ENCODE measurements at regions not wholly inside any gene's neighbourhood (a gene's known extent, or its start where the extent isn't known, plus 50 kb on each side); places are given as distances from the start of the nearest gene placed in this dataset.

GRCh38 chr6:137783710-137784109 is 83.3 kb upstream of the TNFAIP3 start:
- TF ChIP-seq EP300 (IDR thresholded peaks at IDR 0.05; ENCODE audit: borderline replicate concordance in 1 of 2, control insufficient read depth in 1 of 2, low read depth in 2 of 2, low read length in 2 of 2): no peak
- no peak for TF ChIP-seq CTCF (IDR thresholded peaks at IDR 0.05 in 2 of 3, conservative IDR thresholded peaks at IDR 0.05 in 1 of 3; ENCODE audit: control insufficient read depth in 2 of 3, extremely low read depth in 1 of 3, insufficient read depth in 1 of 3, low read depth in 3 of 3, low read length in 3 of 3)
- no peak for TF ChIP-seq ZBTB33 (IDR thresholded peaks at IDR 0.05)
- TF ChIP-seq YY1 (IDR thresholded peaks at IDR 0.05; ENCODE audit: low read depth, low read length): no peak
- no peak for TF ChIP-seq REST (IDR thresholded peaks at IDR 0.05; ENCODE audit: low read depth, low read length)
- no peak for TF ChIP-seq EGR1 (IDR thresholded peaks at IDR 0.05; ENCODE audit: borderline replicate concordance in 1 of 2, low read depth in 2 of 2, low read length in 2 of 2)
- TF ChIP-seq ATF3 (IDR thresholded peaks at IDR 0.05; ENCODE audit: borderline replicate concordance, extremely low read depth, low read depth, low read length): no peak
- TF ChIP-seq POLR2A (IDR thresholded peaks at IDR 0.05; ENCODE audit: low read depth, low read length): no peak
- no peak for TF ChIP-seq CREM (IDR thresholded peaks at IDR 0.05; ENCODE audit: low read depth)
- no peak for TF ChIP-seq BHLHE40 (IDR thresholded peaks at IDR 0.05; ENCODE audit: borderline replicate concordance in 1 of 2, low read depth in 2 of 2, low read length in 1 of 2)
- TF ChIP-seq E2F4 (IDR thresholded peaks at IDR 0.05; ENCODE audit: low read depth, low read length): no peak
- no peak for TF ChIP-seq POLR2AphosphoS5 (IDR thresholded peaks at IDR 0.05; ENCODE audit: low read length)
- no peak for TF ChIP-seq CBFB (IDR thresholded peaks at IDR 0.05; ENCODE audit: low read depth)
